Esophagus squamous epithelium (tissue), 4 donors: ENCODE measurements at regions not wholly inside any gene's neighbourhood (a gene's known extent, or its start where the extent isn't known, plus 50 kb on each side); places are given as distances from the start of the nearest gene placed in this dataset.

Source experiments
- POLR2A ChIP-seq, 4 donors: fragments of 450-650 bp; IDR thresholded peaks; one replicate each; pipeline ENCODE4 v1.6.1; 2017; ENCODE audit warnings: antibody characterized with exemption in 4 of 4, mild to moderate bottlenecking in 4 of 4, moderate library complexity in 3 of 4
- TF ChIP-seq, protein P1 (sequence below), 6 experiments: fragments of 450-650 bp in 4 of 6; fragments of 200-600 bp in 2 of 6; sonication (generic) in 2 of 6; IDR thresholded peaks; one replicate each; pipeline ENCODE4 v1.5.1; 2016 to 2019; ENCODE audit warnings: antibody characterized with exemption in 6 of 6, mild to moderate bottlenecking in 4 of 6, moderate library complexity in 4 of 6

DNA sequence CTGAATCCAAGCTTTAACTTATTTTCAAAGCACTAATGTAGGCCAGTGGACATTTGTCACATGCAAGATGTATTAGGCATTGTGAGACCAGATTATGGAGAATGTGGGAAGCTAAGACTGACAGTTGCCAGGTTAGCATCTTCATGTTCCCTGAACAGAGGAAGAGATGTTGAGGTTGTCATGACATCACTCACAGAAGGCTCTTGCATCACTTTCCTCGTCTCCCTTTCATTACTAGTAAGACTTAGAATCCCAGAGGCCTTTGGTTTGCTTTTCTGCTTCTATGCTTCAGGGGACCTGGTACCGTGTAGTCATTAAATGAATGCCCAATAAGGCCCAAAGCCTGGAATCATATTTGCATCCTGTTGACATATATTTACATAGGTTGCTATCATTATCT lies 76.4 kb upstream of the RPS23 start:
- TF ChIP-seq, protein P1, sequence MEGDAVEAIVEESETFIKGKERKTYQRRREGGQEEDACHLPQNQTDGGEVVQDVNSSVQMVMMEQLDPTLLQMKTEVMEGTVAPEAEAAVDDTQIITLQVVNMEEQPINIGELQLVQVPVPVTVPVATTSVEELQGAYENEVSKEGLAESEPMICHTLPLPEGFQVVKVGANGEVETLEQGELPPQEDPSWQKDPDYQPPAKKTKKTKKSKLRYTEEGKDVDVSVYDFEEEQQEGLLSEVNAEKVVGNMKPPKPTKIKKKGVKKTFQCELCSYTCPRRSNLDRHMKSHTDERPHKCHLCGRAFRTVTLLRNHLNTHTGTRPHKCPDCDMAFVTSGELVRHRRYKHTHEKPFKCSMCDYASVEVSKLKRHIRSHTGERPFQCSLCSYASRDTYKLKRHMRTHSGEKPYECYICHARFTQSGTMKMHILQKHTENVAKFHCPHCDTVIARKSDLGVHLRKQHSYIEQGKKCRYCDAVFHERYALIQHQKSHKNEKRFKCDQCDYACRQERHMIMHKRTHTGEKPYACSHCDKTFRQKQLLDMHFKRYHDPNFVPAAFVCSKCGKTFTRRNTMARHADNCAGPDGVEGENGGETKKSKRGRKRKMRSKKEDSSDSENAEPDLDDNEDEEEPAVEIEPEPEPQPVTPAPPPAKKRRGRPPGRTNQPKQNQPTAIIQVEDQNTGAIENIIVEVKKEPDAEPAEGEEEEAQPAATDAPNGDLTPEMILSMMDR (IDR thresholded peaks at IDR 0.05), result no peak
- TF ChIP-seq POLR2A (IDR thresholded peaks at IDR 0.05), result no peak
